HG03520 (cell line): ENCODE measurements at regions not wholly inside any gene's neighbourhood (a gene's known extent, or its start where the extent isn't known, plus 50 kb on each side); places are given as distances from the start of the nearest gene placed in this dataset.

Experiments used
- ATAC-seq: cut with Tn5 transposase; IDR thresholded peaks from one replicate; pipeline ENCODE4 v1.9.1; 2021; ENCODE audit warnings: mild to moderate bottlenecking, moderate library complexity; ENCODE audit not compliant: unreplicated experiment

GRCh38 chr10:78756604-78757343 is 312.0 kb upstream of the ZMIZ1 start:
- ATAC-seq: no peak

GRCh38 chr10:78757344-78757925 is 311.3 kb upstream of the ZMIZ1 start:
- no peak for ATAC-seq

DNA sequence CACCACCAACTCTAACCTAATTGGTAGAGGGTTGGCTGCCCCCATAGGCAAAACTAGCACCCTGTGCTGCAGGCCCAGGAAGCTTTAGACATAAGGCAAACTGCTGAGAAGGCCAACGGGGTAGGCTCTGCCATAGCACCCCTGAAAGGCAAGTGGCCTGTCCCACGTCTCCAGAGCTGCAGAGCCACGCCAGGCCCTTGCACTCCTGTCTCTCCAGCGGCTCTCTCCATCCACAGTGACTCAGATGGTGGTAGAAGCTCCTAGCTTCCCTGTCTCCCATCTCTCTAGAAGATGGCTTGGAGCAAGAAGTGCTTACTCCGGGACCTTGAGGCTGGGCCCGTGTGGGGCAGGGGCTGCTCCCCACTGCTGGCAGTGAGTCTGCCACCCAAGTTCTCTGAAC is 310.6 kb upstream of the ZMIZ1 start:
- no peak for ATAC-seq

DNA sequence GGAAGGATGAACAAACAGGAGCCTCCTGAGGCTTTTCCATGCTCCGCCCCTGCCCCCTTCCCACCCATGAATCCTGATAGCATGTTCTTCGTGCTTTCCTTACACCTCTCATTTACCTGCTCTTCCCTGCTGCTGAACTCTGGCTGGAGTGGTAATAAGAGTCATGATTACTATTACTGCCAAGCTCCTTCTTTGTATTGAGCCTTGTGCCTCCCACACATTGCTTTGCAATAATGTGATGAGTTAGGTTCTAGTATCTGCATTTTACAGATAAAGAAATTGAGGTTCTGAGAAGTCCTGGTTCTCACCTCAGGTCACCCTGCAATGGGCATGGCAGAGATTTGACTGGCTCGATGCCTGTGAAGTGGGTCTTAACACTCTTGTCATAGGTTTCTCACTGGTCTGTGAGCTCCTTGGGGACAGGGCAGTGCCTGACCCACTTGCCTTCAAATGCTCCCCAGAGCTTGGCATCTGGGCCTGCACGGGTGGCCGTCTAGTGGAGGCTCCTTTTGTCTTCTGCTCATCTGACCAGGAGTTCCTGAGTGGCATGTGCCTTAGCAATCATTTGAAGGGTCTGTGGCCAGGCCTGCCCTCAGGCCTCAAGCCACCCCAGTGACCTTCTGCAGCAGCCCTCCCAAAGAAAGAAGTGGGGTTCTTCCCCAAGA is 309.2 kb upstream of the ZMIZ1 start:
- no peak for ATAC-seq

DNA sequence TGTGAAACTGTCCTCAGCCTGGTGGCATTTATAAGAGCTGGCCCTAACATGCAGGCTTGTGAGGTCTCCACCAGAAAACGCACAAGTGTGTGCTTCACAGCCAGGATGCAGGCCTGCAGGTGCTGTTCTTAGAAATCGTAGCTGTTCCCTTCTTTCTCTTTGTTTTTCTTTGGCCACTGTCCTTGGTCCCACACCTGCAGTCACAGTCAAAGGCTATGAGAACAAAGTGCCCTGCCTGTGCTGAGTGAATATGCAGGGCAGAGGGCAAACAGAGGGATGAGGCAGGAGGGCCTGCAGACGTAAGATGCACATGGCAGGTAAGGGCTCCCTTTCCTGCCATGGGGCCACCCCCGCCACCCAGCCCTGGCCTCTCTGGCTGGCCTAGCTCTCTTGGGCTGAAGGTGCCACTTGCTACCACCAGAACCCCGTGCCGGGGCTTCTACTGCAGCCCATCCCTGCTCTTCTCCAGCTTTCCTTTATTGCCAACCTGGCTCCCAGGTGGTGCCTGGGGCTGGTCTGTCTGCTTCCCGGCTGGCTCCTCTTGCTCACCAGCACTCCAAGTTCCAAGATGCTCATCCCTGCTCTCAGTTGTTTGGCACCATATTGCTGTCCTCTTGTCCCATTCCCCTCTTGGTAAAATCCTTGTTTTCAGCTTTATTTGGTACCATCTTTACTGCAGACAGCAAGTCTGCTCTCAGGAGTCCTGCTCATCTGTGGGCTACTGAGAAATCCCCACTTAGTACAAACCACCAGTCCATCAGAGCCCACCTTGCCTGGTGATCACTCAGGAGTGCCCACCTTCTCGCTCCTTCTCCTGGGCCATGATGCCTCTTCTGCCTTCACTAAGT is 308.1 kb upstream of the ZMIZ1 start:
- ATAC-seq: no peak

- ATAC-seq: no peak
These were observed 307.4 kb upstream of the ZMIZ1 start for GRCh38 chr10:78761311-78761781.

- ATAC-seq: no peak
These were observed 306.6 kb upstream of the ZMIZ1 start for GRCh38 chr10:78762086-78762630.

DNA sequence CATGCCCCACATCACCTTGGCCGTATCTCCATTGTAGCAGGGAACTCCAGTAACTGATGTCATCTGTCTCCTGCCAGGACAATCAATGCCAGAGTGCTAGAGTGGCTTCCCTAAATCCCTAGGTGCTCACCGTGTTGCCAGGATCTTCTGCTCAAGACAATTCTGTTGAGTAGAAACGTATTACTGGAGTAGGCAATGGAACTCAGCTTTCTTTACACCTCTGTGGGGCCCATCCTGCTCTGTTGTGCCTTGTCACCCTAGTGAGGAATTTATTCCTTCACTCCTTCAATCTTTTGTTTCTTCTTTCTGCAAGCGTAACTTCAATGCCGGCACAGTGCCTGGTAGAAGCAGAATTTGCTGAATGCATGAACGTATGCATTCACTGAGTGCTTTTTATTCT is 305.5 kb upstream of the ZMIZ1 start:
- no peak for ATAC-seq

- ATAC-seq: peak; percentile 57
These were observed 304.9 kb upstream of the ZMIZ1 start for GRCh38 chr10:78763651-78764395.

- no peak for ATAC-seq
These were observed 304.3 kb upstream of the ZMIZ1 start for GRCh38 chr10:78764436-78764835.

DNA sequence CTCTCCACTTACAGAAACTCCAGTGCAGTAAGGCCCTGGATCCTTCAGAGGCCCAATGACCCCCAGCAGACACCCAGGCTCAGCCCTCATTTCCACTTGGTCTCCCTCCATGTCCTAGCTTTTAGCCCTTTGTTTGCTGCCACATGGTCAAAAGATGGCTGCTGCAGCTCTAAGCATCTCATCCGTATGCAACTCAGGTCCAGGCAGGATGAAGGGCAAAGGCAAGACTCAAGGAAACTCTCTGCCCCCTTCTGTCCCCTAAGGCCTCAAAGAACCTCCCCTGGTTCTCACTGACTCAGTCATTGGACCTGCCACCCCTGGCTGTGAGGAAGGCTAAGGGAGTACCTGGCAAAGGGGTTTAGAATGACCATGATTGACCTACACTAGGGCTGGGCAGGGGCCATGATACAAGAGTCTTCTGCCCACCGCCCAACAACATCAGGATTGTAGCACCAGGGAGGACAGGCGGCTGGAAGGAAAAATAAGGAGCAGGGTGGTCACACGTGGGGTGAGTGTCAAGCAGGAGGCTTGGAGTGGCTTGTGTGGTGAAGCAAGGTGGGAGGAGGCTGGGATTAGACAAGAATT is 303.8 kb upstream of the ZMIZ1 start:
- ATAC-seq: no peak

DNA sequence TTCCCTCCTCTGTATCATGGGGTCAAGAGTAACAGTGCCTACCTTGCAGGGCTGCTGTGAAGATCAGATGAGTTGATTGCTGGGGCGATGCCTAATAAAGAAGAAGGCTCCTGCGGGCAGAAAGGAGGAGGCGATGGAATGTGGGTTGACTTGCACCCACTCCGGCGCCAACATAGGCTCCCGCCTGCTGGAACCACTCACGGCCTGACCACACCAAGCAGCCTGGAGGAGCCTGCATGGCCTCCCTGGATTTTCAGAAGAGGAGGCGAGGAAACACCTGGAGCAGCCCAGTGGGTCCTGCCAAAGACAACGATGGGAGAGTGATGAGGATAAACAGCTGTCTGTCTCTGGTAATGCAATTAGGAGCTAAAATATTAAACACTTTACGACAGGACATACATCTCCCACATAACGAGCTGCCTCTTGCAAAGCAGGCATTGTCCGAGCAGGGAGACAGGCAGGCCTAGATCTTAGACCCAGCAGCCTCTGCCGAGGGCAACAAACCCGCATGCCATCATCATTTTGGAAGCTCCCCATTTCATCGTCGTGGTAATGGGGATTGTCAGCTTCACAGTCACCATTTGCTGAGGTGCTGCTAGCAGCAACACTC is 302.9 kb upstream of the ZMIZ1 start:
- no peak for ATAC-seq

GRCh38 chr10:78766603-78767002 is 302.2 kb upstream of the ZMIZ1 start:
- ATAC-seq: no peak

GRCh38 chr10:78768041-78768835 is 300.5 kb upstream of the ZMIZ1 start:
- ATAC-seq: no peak

GRCh38 chr10:78768876-78769275 is 299.9 kb upstream of the ZMIZ1 start:
- no peak for ATAC-seq

- ATAC-seq: no peak
These were observed 299.2 kb upstream of the ZMIZ1 start for GRCh38 chr10:78769526-78769925.

DNA sequence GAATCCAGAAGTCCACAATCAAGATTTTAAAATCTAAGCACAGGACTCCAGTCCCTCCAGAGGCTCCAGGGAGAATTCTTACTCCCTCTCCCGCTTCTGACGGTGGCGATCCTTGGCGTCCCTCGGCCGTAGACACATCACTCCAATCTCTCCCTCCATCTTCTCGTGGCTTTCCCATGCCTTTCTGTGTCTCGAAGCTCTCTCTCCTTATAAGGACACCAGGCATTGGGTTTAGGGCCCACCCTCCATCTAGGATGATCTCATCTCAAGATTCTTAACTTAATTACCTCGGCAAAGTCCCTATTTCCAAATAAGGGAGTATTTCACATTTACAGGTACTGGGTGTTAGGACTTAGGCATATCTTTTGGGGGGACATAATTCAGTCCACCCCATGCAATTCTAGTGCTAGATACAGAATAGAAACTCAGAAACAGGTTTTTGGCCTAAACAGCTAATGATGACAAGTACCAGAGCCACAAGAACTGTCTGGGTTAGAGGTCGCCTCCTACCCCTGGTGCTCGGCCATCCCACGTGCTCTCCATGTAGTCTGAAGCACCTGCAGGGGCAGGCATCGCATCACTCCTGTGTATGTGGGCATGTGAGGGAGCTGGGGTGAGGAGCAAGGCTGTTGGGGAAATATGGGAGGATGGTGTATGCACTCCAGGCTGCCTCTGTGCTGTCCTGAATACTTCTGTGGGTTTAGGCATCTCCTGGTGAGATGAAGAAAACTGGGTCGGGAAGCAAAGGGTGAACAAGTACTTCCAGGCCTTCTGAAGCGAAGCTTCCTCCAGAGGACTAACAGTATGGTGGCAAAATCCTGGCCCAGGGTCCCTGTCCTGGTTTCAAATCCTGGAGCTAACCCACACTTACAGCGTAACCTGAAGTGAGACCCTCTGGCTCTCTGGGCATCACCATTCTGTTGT is 298.3 kb upstream of the ZMIZ1 start:
- ATAC-seq: no peak

DNA sequence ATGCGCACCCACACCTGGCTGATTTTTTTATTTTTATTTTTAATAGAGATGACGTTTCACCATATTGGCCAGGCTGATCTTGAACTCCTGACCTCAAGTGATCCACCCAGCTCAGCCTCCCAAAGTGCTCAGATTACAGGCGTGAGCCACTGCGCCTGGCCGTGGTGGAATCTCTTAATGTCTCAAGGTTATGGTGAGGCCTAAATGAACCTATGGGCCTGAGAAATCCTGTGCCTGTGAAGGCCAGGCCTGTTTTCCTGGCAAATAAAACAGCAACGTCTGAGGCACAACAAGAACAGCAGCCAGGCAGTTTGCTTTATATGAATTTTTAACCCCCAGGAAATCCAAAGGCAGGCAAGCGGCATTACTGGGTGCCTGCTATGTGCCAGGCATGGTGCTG is 297.5 kb upstream of the ZMIZ1 start:
- no peak for ATAC-seq
